Midbrain (tissue), 1 donor: ENCODE measurements at regions not wholly inside any gene's neighbourhood (a gene's known extent, or its start where the extent isn't known, plus 50 kb on each side); places are given as distances from the start of the nearest gene placed in this dataset.
A peak's percentile ranks its signal among the peaks of the same experiment; 100 is the strongest.
"Not testable (repeated sequence)": the region's sequence is repeated elsewhere in the genome, so short reads cannot be mapped to it uniquely, and the experiment has no call there.

Source experiments
- DNase-seq: peaks from one replicate; lab custom pipeline; 2025; lab: John Stamatoyannopoulos, UW

GRCh38 chr4:3364634-3365314, 72.0 kb downstream of the RGS12 start:
- no peak for DNase-seq

DNA sequence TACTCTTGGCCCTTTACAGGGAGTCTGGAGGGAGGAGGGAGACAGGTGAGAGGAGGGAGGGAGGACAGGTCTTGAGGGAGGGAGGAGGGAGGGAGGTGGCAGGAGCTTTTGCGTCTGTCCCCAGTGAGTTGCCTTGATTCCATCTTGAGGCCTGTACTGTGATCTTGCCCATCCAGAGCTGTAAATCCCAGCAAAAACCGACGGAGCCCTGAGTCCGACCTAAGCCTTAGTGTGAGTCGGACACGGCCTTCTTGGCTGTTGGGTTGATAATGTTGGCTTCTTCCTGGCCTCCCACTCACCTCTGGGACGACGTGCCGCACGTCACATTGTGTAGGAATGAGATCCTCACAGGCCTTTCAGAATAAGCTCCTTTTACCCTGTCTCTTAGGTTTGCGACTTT, 72.5 kb downstream of the RGS12 start:
- DNase-seq: no peak

- no peak for DNase-seq
Observed at GRCh38 chr4:3365871-3366842, 73.3 kb downstream of the RGS12 start.

GRCh38 chr4:3366893-3367775, 74.3 kb downstream of the RGS12 start:
- DNase-seq: no peak

- DNase-seq: no peak
Observed at GRCh38 chr4:3367866-3368265, 73.9 kb upstream of the HGFAC start.

DNA sequence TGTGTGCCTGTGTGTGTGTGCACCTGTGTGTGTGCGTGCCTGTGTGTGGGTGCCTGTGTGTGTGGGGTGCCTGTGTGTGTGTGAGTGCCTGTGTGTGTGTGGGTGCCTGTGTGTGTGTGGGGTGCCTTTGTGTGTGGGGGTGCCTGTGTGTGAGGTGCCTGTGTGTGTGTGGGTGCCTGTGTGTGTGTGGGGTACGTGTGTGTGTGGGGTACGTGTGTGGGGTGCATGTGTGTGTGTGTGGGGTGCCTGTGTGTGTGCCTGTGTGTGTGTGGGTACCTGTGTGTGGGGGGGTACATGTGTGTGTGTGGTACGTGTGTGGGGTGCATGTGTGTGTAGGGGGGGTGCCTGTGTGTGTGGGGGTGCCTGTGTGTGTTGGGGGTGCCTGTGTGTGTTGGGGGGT, 73.4 kb upstream of the HGFAC start:
- no peak for DNase-seq

DNA sequence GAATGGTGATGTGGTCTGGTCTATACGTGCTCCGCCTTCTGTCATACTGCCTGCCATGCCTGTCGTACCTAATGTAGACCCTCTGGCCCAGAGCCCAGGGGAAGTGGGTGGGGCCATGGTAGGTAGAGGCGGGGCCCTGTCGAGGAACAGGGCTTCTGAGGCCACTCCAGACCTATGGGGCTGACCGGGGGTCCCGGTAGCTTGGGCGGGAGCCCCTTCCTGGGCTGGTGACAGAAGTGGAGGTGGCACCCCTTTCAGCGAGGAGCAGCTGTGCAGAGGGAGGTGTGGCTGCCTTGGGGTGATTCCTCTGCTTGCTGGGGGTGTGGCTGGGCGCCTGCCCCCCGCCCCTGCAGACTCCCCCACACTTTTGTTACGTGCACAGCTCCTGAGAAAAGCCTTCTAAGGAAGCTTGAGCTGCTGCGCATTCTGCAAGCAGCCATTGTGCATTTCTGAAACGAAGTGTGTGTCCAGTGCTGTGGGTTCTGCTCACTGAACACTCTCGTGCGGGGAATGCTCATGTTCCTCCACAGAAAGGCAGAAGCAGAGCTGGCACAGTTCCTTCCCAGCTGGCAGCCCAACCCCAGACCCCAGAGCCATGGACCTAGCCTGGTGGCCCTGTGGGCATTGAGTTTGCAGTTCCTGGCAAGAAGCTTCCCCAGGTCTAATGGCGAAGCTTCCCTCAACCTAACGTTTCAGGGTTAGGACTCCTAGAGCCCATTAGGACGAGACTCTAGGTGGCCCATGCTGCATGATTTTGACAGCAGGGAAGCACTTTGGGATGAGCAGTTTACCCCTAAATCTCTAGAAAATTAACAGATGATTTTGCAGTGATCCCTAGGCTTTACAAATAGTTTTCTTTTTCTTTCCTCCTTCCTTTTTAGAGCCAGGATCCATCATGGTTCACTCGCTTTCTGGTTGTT, 72.7 kb upstream of the HGFAC start:
- DNase-seq: no peak

GRCh38 chr4:3369781-3370674, 71.7 kb upstream of the HGFAC start:
- DNase-seq: peak; percentile 55

- DNase-seq: peak; percentile 19
Observed at GRCh38 chr4:3371033-3372001, 70.5 kb upstream of the HGFAC start.

DNA sequence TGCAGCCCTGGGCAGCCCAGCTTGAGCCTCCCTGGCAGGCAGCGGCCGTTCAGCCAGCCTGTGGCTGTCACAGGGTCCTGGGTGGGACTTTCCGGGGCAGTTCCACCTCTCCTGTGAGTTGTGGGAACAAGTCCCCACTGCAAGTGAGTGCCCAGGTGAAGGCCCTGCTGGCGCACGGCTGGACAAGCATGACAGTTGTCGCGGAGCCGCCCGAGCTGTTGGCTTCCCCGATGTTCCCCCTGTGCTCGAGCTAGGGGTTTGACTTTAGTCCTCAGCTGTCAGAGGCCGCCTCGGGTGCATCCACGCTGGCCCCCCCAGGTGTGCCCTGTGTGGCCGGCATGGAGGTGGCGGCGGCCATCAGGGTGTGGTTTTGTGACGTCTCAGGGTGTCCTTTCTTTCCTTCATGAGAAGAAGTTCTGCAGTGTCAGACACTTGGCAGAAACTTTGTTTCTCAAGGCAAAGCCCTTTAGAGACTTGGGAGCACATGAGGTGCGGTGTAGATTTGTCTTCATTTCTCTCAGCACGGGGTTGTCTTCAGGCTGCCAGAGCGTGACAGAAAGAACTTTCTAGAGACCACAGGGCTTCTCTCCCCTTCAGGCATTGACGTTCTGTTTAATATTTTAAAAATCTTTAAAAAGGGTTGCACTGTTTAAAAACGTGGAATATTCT, 69.4 kb upstream of the HGFAC start:
- DNase-seq: no peak

GRCh38 chr4:3372933-3373465, 68.8 kb upstream of the HGFAC start:
- DNase-seq: peak; percentile 19

- no peak for DNase-seq
Observed at GRCh38 chr4:3373468-3373867, 68.3 kb upstream of the HGFAC start.

- DNase-seq: no peak
Observed at GRCh38 chr4:3374011-3374645, 67.6 kb upstream of the HGFAC start.

GRCh38 chr4:3374667-3375066, 67.1 kb upstream of the HGFAC start:
- DNase-seq: no peak

DNA sequence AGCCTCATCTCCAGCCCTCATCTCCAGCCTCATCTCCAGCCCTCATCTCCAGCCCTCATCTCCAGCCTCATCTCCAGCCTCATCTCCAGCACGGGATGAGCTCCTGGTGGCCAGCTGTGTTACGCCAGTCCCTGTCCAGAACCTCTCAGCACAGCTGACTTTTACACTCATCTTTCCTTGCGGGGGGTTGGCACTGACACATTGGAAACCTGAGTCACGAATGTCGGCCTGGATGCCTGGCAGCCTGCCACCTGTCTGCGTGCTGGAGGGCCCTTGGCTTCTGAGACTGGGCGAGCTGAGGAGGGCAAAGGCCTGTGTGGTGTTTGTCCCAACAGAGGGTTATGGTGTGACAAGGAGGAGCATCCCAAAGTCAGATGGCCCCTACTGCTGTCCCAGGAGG, 66.1 kb upstream of the HGFAC start:
- no peak for DNase-seq

DNA sequence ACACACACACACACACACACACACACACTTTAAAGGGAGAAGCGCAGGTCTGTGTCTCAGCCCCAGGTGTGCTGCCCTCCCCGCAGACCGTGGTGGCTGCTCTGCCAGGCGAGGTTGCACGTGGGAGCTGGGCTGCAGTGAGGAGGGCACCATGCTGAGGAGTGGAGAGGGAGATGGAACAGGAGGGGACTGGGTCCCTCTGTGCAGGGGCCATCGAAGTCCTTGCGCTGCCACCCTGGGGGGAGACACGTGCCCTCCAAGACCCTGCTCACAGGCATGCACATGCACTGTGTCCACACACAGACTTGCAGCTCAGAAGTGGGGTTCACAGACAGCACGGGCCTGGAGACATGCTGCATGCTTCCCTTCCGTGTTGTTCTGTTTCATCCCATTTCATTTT, 65.5 kb upstream of the HGFAC start:
- no peak for DNase-seq

DNA sequence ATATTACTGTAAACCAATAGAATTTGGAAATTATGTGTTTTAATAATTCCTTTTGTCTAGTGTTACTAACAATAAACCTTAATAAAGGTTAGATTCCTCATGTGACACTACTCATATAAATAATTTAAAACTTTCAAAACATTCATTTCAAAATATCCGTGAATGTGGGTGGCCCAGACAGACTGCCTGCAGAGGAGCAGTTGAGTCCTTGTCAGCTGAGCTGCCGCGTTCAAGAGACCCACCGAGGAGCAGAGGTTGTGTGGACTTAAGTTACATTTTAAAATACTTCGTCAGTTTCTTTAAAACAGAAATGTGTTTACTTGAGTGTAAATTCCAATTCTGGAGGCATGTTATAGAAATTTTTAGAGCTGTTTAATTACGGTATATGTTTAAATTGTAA, 64.2 kb upstream of the HGFAC start:
- no peak for DNase-seq

DNA sequence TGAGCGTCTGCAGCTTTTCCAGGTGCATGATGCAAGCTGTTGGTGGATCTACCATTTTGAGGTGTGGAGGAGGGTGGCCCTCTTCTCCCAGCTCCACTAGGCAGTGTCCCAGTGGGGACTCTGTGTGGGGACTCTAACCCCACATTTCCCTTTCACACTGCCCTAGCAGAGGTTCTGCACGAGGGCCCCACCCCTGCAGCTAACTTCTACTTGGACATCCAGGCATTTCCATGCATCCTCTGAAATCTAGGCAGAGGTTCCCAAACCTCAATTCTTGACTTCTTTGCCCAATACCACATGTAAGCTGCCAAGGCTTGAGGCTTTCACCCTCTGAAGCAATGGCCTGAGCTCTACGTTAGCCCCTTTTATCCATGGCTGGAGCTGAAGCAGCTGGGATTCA, 61.4 kb upstream of the HGFAC start:
- DNase-seq: not testable (repeated sequence)
